T-helper 2 cell treated with Interferon-gamma antibody and Interleukin-4, amounts not matched to agents 5 μg/mL and 100 μg/mL, for 36 hours (primary cell): ENCODE measurements at regions not wholly inside any gene's neighbourhood (a gene's known extent, or its start where the extent isn't known, plus 50 kb on each side); places are given as distances from the start of the nearest gene placed in this dataset.

Experiments
- DNase-seq: peaks from one replicate; pipeline ENCODE4 v3.0.0; 2021; ENCODE audit warnings: low spot score
- H3K27ac Mint-ChIP-seq: one replicate; pipeline ENCODE4 v1.8.0; 2021; ENCODE audit warnings: mild to moderate bottlenecking, mixed read lengths
- H3K27me3 Mint-ChIP-seq: one replicate; pipeline ENCODE4 v1.8.0; 2021; ENCODE audit warnings: low read depth, mixed read lengths
- H3K36me3 Mint-ChIP-seq: one replicate; pipeline ENCODE4 v1.8.0; 2021; ENCODE audit warnings: low read depth, mixed read lengths
- H3K4me1 Mint-ChIP-seq: one replicate; pipeline ENCODE4 v1.8.0; 2021; ENCODE audit warnings: low read depth, mixed read lengths
- H3K4me3 Mint-ChIP-seq: one replicate; pipeline ENCODE4 v1.8.0; 2022; ENCODE audit warnings: mild to moderate bottlenecking, moderate library complexity, mixed read lengths
- H3K9me3 Mint-ChIP-seq: one replicate; pipeline ENCODE4 v1.8.0; 2021; ENCODE audit warnings: mixed read lengths

DNA sequence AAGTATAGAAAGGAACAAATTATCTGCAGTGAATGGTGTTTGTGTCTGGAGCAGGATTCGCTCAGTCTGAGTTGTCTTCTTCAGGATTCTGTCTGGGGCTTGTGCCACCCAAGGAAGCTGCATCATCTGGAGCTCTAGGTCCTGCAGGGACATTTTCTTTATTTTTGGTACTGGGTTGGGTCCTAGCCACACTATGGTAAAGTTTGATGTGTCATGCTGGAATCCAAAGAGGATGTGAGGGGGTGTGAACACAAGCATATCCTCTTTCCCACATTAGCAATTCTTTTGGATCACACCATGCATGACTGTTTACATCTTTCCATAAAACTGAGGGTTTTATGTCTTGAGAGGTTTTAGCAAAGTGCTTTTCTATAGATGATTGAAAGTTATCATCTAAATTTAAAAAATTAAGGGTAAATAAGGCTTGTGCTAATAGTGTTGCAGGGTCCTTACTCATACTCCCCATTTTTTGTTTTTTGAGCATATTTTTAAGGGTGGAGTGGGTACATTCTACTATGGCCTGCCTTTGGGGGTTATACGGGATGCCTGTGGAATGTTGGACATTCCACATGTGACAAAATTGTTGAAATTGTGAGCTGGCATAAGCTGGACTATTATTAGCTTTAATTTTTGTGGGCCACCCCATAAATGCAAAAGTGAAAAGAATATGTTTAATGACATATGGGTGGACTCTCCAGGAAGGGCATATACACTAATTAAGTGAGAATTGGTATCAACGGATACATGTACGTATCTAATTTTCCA lies 152.0 kb upstream of the HMCN1 start:
- H3K4me3 Mint-ChIP-seq: no peak overlapping the region
- H3K27me3 Mint-ChIP-seq: no peaks in the 10 kb centered on the region
- no peak for DNase-seq
- peaks cover 70% of the 10 kb centered on the region for H3K9me3 Mint-ChIP-seq
- no peak overlapping the region for H3K27ac Mint-ChIP-seq
- no peaks in the 10 kb centered on the region for H3K4me1 Mint-ChIP-seq
- H3K36me3 Mint-ChIP-seq: peaks cover 34% of the 10 kb centered on the region

GRCh38 chr1:185581020-185581419 lies 153.2 kb upstream of the HMCN1 start:
- peaks cover 34% of the 10 kb centered on the region for H3K36me3 Mint-ChIP-seq
- H3K27ac Mint-ChIP-seq: no peak overlapping the region
- no peaks in the 10 kb centered on the region for H3K27me3 Mint-ChIP-seq
- no peaks in the 10 kb centered on the region for H3K4me1 Mint-ChIP-seq
- peaks cover 66% of the 10 kb centered on the region for H3K9me3 Mint-ChIP-seq
- no peak overlapping the region for H3K4me3 Mint-ChIP-seq
- no peak for DNase-seq

- Mint-ChIP-seq H3K27ac (no peak overlapping the region), H3K36me3 (peaks cover 43% of the 10 kb centered on the region), H3K4me3 (no peak overlapping the region), H3K9me3 (peaks cover 56% of the 10 kb centered on the region), H3K4me1 (peaks cover 7% of the 10 kb centered on the region), H3K27me3 (no peaks in the 10 kb centered on the region)
- no peak for DNase-seq
These were observed 155.9 kb upstream of the HMCN1 start for GRCh38 chr1:185578293-185578692.

DNA sequence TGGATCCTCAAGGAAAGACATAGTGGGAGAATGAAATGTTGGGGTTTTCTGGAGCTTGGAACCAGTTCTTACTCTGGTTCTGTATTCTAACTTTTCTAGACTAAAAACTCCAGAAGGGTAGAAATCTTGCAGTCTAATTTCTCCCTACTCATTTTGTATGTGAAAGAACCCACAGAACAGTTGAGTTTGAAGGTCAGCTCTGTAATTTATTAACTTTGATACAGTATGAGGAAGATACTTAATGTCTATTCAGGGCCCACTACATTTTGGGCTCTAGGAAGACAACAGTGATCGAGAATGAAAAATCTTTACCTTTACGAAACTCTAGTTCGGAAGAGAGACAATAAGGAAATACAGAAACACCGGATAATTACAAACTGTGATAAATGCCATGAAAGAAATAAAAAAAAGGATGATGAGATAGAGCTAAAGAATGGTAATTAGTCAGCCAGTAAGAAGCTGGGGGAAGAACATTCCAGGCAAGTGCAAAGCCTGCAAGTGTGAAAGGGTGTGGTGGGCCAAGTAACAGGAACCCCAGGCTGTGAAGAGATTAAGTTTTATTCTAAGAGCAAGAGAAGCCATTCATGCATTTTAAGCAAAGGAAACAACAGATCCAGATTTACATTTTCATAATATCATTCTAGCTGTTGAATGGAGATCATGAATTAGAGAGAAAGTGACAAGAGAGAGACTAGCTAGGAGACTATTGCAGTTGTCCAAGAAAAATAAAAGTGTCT lies 159.9 kb upstream of the HMCN1 start:
- peaks cover 28% of the 10 kb centered on the region for H3K9me3 Mint-ChIP-seq
- H3K27me3 Mint-ChIP-seq: no peaks in the 10 kb centered on the region
- no peak overlapping the region for H3K27ac Mint-ChIP-seq
- H3K4me1 Mint-ChIP-seq: peaks cover 20% of the 10 kb centered on the region
- no peak for DNase-seq
- H3K4me3 Mint-ChIP-seq: no peak overlapping the region
- H3K36me3 Mint-ChIP-seq: peaks cover 31% of the 10 kb centered on the region

- Mint-ChIP-seq H3K36me3 (peaks cover 26% of the 10 kb centered on the region), H3K4me3 (no peak overlapping the region), H3K27me3 (no peaks in the 10 kb centered on the region), H3K4me1 (peaks cover 26% of the 10 kb centered on the region), H3K27ac (no peak overlapping the region), H3K9me3 (peaks cover 21% of the 10 kb centered on the region)
- no peak for DNase-seq
These were observed 160.5 kb upstream of the HMCN1 start for GRCh38 chr1:185573677-185574076.

GRCh38 chr1:185573162-185573561 lies 161.0 kb upstream of the HMCN1 start:
- Mint-ChIP-seq H3K36me3 (peaks cover 24% of the 10 kb centered on the region), H3K27ac (no peak overlapping the region), H3K9me3 (peaks cover 19% of the 10 kb centered on the region), H3K4me1 (peaks cover 31% of the 10 kb centered on the region), H3K27me3 (no peaks in the 10 kb centered on the region), H3K4me3 (no peak overlapping the region)
- no peak for DNase-seq

DNA sequence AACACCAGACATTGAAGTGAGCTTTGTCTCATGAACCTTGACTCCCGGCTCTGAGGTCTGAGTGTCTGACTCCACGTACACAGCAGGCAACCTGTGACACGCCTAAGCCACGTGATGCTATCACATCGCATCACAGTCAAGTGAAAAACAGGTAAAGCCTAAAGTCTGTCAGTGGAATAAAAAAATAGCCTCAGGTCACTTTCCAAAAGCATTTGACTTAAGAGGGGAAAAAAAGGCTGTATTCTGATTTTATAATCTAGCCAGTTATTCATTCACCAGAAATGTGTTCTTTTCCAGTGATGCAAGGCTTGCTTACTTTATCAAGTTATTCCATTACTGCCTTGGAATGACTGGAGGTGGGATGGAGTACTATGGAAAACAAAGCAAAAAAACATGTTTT lies 163.2 kb upstream of the HMCN1 start:
- DNase-seq: no peak
- Mint-ChIP-seq H3K4me1 (peaks cover 48% of the 10 kb centered on the region), H3K9me3 (peaks cover 18% of the 10 kb centered on the region), H3K27me3 (no peaks in the 10 kb centered on the region), H3K27ac (no peak overlapping the region), H3K36me3 (peaks cover 25% of the 10 kb centered on the region), H3K4me3 (no peak overlapping the region)

DNA sequence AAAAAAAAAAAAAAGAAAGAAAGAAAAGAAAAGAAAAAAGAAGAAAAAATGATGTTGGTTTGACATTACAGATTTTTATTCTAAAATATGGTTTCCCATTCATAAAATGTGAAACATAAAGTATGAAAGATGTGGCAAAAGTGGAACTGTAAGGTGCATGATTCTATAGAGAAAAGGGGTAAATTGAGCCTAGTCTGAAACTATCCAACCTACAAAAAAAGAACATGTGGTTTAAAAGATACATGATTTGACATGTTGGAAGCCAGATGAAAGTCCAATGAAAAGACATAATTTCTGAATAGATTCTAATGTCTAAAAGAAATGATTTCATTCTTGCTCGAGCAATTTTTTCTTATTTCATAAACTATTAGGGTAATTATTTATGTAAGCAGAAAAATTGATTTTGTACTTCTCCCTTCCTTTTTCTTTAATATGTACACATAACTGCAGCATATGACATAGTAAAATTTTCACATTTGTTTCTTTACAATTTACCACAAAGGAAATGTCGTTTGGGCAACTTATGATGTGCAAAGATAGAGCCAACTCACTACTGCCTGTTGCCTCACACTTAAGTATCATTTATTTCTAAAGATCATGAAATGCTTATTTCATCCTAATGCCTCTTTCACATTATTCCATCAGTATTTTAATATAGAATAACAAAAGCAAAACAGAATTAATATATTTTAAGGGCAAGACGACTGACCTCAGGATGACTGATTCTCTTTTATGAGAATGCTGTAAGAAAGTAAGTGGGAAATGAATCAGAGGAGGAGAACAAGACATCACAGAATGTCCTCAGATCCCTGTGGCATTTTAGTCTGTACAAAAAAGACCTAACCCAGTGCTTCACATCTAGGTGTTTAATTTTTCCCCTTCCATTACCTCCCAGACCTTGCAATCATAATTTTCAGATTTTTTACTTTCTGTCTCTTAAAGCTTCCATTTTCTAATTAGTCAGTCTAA lies 165.8 kb upstream of the HMCN1 start:
- Mint-ChIP-seq H3K4me3 (peak overlapping the region; percentile 68), H3K27ac (peak overlapping the region; percentile 84), H3K27me3 (no peaks in the 10 kb centered on the region), H3K9me3 (peaks cover 23% of the 10 kb centered on the region), H3K4me1 (peaks cover 52% of the 10 kb centered on the region), H3K36me3 (peaks cover 22% of the 10 kb centered on the region)
- no peak for DNase-seq

GRCh38 chr1:185567440-185567839 lies 166.8 kb upstream of the HMCN1 start:
- Mint-ChIP-seq H3K4me3 (peak overlapping the region; percentile 68), H3K27ac (peak overlapping the region; percentile 84), H3K27me3 (no peaks in the 10 kb centered on the region), H3K36me3 (peaks cover 25% of the 10 kb centered on the region), H3K9me3 (peaks cover 22% of the 10 kb centered on the region), H3K4me1 (peaks cover 59% of the 10 kb centered on the region)
- DNase-seq: no peak

DNA sequence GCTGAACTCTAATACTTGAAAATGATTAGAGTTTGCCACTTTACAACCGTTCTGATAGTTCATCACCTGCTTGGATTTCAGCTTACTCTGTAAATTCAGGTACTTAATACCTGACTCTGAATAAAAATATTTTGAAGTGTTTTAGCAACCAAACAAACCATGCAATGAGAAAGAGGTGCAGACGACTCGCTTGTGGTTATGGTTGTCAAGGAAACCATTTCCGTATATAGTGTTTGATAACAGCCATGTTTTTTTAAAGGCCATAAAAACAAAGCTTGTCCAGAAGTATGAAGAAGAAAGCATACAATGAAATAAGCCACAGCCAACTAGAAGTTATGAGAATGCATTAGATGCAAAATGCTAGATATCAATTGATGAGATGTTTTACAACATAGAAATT lies 167.2 kb upstream of the HMCN1 start:
- Mint-ChIP-seq H3K27me3 (no peaks in the 10 kb centered on the region), H3K9me3 (peaks cover 18% of the 10 kb centered on the region), H3K4me1 (peaks cover 64% of the 10 kb centered on the region), H3K27ac (peak overlapping the region; percentile 84), H3K36me3 (peaks cover 23% of the 10 kb centered on the region), H3K4me3 (peak overlapping the region; percentile 68)
- DNase-seq: peak; percentile 25

DNA sequence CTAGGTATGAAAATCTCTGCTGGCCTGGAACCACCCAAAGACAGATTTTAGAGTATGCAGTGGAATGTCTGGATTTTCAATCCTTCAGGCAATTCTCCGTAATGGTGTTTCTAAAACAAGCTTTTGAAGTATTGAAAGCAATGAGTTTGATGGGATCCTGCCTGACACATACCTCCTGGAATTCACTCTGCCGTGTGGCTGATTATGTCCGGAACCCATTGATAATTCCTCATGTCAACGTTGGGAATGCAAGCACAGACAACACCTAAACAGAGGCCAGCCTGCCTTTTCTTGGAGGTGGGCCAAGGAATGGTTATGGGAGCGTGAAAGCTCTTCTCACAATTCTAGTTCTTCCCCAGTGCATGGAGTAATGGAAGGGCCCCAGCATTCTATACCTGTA lies 168.9 kb upstream of the HMCN1 start:
- no peak overlapping the region for H3K27ac Mint-ChIP-seq
- no peak for DNase-seq
- H3K27me3 Mint-ChIP-seq: no peaks in the 10 kb centered on the region
- H3K36me3 Mint-ChIP-seq: peaks cover 22% of the 10 kb centered on the region
- H3K4me1 Mint-ChIP-seq: peaks cover 77% of the 10 kb centered on the region
- no peak overlapping the region for H3K4me3 Mint-ChIP-seq
- peaks cover 17% of the 10 kb centered on the region for H3K9me3 Mint-ChIP-seq

- Mint-ChIP-seq H3K4me3 (no peak overlapping the region), H3K27ac (no peak overlapping the region)
These were observed 169.4 kb upstream of the HMCN1 start for GRCh38 chr1:185564816-185565215.

DNA sequence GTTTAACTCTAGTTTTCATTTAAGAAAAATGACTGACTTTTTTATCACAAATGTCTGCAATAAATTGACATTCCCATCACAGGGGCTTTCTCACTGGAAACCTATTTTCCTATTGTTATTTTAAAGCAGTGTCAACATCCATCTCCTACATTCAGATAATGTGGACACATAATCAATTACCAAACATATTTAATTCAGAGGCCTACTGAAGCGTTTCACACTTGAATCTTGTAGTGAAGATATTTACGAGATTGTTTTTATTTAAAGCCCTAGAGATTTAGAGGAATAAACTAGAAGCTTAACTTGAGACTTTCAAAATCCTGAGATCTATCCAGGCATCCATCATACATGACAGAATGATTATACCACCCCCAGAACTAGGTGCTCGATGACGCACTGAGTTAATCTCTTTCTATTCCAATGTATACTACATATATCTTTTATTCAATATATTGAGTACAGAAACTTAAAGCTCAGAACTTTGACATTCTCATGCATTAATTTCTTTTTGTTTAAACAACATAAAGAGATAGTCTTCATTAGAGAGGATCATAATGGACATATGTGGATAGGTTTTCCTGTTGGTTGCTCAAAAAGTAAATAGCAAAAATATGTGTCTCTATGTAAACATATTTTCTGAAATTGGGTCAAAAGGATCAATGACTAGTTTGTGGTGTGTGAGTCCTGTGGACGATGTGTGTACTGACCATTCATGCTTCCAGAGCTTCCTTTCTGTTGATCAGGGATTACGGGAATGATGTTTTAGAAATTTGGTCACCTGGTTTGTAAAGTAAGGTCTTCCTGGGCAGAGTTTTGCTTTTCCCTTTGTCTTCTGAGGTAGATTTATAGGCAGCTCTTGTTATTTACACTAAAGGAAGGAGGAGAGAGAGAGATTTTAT lies 171.5 kb upstream of the HMCN1 start:
- no peak overlapping the region for H3K27ac Mint-ChIP-seq
- H3K4me3 Mint-ChIP-seq: no peak overlapping the region
- H3K9me3 Mint-ChIP-seq: peaks cover 17% of the 10 kb centered on the region
- peaks cover 19% of the 10 kb centered on the region for H3K36me3 Mint-ChIP-seq
- H3K4me1 Mint-ChIP-seq: peaks cover 70% of the 10 kb centered on the region
- no peak for DNase-seq
- H3K27me3 Mint-ChIP-seq: no peaks in the 10 kb centered on the region

More at GRCh38 chr1:185564816-185565215, 169.4 kb upstream of the HMCN1 start:
- no peak for DNase-seq
- Mint-ChIP-seq H3K36me3 (peaks cover 22% of the 10 kb centered on the region), H3K4me1 (peaks cover 78% of the 10 kb centered on the region), H3K9me3 (peaks cover 17% of the 10 kb centered on the region), H3K27me3 (no peaks in the 10 kb centered on the region)
